PC-3 (cell line): ENCODE measurements at regions not wholly inside any gene's neighbourhood (a gene's known extent, or its start where the extent isn't known, plus 50 kb on each side); places are given as distances from the start of the nearest gene placed in this dataset.

Experiments
- EZH2 ChIP-seq: fragments of 300-600 bp; sonication (generic); IDR thresholded peaks from one replicate; pipeline ENCODE4 v1.6.1; 2017; ENCODE audit warnings: antibody characterized with exemption, mild to moderate bottlenecking, low read length; ENCODE audit not compliant: unreplicated experiment
- EZH2phosphoT487 ChIP-seq: fragments of 300-600 bp; sonication (generic); IDR thresholded peaks from 2 replicates; pipeline ENCODE4 v1.6.1; 2018; ENCODE audit warnings: mild to moderate bottlenecking, antibody characterized with exemption, low read length, borderline replicate concordance
- TF ChIP-seq, protein P1 (sequence below): fragments of 300-600 bp; sonication (generic); conservative IDR thresholded peaks from 2 replicates; pipeline ENCODE4 v1.5.1; 2017; ENCODE audit warnings: antibody characterized with exemption, low read depth, mild to moderate bottlenecking, low read length

DNA sequence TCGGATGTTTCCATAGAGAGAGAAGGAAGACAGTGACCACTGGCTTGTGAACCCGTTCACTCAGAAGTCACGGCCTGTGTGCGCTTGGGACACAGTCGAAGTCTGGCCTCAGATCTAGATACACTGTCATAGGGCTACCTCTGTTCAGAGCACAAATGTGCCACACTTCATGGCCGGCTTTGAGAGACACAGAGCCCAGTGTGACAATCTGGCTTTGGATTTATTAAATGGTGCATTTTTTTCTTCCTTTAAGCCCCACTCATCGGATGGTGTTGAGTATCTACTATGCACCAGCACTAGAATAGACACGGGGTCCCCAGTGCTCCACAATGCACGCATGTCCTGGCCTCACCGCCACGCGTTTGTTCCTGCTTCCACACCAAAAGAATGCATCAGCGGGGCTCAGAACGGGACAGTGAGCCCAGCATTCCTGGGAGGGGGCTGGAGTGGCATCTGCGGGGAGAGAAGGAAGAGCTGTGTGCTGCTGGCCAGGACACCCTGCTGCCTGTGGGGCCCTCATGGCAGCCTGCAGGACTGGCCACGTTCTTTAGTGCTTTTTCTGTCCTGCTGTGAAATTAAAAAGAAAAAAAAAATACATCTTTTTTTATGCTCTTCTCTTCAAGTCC, 738.9 kb upstream of the SALL3 start:
- TF ChIP-seq, protein P1, sequence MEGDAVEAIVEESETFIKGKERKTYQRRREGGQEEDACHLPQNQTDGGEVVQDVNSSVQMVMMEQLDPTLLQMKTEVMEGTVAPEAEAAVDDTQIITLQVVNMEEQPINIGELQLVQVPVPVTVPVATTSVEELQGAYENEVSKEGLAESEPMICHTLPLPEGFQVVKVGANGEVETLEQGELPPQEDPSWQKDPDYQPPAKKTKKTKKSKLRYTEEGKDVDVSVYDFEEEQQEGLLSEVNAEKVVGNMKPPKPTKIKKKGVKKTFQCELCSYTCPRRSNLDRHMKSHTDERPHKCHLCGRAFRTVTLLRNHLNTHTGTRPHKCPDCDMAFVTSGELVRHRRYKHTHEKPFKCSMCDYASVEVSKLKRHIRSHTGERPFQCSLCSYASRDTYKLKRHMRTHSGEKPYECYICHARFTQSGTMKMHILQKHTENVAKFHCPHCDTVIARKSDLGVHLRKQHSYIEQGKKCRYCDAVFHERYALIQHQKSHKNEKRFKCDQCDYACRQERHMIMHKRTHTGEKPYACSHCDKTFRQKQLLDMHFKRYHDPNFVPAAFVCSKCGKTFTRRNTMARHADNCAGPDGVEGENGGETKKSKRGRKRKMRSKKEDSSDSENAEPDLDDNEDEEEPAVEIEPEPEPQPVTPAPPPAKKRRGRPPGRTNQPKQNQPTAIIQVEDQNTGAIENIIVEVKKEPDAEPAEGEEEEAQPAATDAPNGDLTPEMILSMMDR: no peak
- TF ChIP-seq EZH2 (no peak), EZH2phosphoT487 (no peak)
